Neural cell (in vitro differentiated cells): ENCODE measurements at regions not wholly inside any gene's neighbourhood (a gene's known extent, or its start where the extent isn't known, plus 50 kb on each side); places are given as distances from the start of the nearest gene placed in this dataset.

ENCODE experiments used
- EZH2 ChIP-seq: fragments of 200-600, 300-800 bp; shearing (Covaris generic), sonication (generic); IDR thresholded peaks from 2 replicates; pipeline ENCODE4 v1.6.1; 2014; ENCODE audit warnings: antibody characterized with exemption, low read length, borderline replicate concordance, mild to moderate bottlenecking; ENCODE audit not compliant: insufficient read depth, poor library complexity, severe bottlenecking
- POLR2AphosphoS5 ChIP-seq: IDR thresholded peaks from 2 replicates; pipeline ENCODE4 v1.6.1; 2012
- SMC3 ChIP-seq: fragments of 450-650 bp; conservative IDR thresholded peaks from 2 replicates; pipeline ENCODE4 v1.6.1; 2014; ENCODE audit warnings: antibody characterized with exemption, mild to moderate bottlenecking, moderate library complexity; ENCODE audit not compliant: poor library complexity
- TF ChIP-seq, protein P1 (sequence below): IDR thresholded peaks from 2 replicates; pipeline ENCODE4 v1.6.1; 2012; ENCODE audit warnings: borderline replicate concordance

DNA sequence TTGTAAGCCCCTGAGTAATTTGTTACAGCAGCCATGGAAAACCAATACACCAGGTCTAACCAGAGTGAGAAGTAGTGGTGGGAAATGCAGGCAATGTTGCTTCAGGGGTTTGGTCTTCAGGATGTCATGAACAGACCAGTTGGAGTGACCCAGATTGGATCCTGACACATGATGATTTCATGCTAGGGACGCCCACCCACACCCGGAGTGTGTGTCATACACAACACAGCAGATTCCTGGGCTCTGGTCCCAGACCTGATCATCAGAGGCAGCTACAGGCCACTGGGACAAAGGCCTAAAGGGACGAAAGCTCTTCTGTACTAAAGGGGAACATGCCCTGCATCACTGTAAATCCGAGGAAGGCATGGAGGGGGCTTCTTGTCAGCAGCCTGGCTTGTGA is 194.2 kb downstream of the NSG2 start:
- TF ChIP-seq POLR2AphosphoS5 (no peak), EZH2 (no peak), SMC3 (no peak)
- TF ChIP-seq, protein P1, sequence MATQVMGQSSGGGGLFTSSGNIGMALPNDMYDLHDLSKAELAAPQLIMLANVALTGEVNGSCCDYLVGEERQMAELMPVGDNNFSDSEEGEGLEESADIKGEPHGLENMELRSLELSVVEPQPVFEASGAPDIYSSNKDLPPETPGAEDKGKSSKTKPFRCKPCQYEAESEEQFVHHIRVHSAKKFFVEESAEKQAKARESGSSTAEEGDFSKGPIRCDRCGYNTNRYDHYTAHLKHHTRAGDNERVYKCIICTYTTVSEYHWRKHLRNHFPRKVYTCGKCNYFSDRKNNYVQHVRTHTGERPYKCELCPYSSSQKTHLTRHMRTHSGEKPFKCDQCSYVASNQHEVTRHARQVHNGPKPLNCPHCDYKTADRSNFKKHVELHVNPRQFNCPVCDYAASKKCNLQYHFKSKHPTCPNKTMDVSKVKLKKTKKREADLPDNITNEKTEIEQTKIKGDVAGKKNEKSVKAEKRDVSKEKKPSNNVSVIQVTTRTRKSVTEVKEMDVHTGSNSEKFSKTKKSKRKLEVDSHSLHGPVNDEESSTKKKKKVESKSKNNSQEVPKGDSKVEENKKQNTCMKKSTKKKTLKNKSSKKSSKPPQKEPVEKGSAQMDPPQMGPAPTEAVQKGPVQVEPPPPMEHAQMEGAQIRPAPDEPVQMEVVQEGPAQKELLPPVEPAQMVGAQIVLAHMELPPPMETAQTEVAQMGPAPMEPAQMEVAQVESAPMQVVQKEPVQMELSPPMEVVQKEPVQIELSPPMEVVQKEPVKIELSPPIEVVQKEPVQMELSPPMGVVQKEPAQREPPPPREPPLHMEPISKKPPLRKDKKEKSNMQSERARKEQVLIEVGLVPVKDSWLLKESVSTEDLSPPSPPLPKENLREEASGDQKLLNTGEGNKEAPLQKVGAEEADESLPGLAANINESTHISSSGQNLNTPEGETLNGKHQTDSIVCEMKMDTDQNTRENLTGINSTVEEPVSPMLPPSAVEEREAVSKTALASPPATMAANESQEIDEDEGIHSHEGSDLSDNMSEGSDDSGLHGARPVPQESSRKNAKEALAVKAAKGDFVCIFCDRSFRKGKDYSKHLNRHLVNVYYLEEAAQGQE, result no peak
